ENCODE measurements at regions not wholly inside any gene's neighbourhood (a gene's known extent, or its start where the extent isn't known, plus 50 kb on each side); places are given as distances from the start of the nearest gene placed in this dataset.
"Not testable (repeated sequence)": the region's sequence is repeated elsewhere in the genome, so short reads cannot be mapped to it uniquely, and the experiment has no call there.

DNA sequence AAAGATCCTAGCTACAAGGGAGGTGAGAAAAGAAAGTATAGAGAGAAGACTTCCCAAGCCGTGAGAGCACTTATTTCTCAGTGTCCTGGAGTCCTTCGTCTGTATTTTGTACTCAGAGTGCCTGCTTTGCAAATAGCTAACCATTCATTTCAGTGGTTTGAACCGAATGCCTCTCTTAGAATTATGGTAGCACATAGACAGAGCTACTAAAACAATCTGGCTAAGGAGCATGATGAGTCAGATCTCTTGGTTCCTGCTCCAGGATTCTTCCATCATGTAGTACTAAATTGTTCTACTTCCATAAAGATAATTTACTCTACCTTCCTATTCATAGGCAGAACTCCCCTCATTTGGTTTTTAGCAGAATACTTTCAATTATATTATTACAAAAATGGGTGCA is 946.6 kb downstream of the STIM2 start:
- Histone ChIP-seq H3K36me3 (ENCODE audit: control insufficient read depth, insufficient read depth, low read length) (no peaks in the 10 kb centered on the region), H3K27me3 (ENCODE audit: control insufficient read depth, insufficient read depth, low read length) (no peaks in the 10 kb centered on the region), H3K4me3 (ENCODE audit: low read depth, low read length) (no peak overlapping the region)
- no peak for DNase-seq (ENCODE audit: low read depth)
- TF ChIP-seq, protein P1, sequence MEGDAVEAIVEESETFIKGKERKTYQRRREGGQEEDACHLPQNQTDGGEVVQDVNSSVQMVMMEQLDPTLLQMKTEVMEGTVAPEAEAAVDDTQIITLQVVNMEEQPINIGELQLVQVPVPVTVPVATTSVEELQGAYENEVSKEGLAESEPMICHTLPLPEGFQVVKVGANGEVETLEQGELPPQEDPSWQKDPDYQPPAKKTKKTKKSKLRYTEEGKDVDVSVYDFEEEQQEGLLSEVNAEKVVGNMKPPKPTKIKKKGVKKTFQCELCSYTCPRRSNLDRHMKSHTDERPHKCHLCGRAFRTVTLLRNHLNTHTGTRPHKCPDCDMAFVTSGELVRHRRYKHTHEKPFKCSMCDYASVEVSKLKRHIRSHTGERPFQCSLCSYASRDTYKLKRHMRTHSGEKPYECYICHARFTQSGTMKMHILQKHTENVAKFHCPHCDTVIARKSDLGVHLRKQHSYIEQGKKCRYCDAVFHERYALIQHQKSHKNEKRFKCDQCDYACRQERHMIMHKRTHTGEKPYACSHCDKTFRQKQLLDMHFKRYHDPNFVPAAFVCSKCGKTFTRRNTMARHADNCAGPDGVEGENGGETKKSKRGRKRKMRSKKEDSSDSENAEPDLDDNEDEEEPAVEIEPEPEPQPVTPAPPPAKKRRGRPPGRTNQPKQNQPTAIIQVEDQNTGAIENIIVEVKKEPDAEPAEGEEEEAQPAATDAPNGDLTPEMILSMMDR (IDR thresholded peaks at IDR 0.05; ENCODE audit: insufficient read depth, low read length, poor library complexity, severe bottlenecking) = no peak

DNA sequence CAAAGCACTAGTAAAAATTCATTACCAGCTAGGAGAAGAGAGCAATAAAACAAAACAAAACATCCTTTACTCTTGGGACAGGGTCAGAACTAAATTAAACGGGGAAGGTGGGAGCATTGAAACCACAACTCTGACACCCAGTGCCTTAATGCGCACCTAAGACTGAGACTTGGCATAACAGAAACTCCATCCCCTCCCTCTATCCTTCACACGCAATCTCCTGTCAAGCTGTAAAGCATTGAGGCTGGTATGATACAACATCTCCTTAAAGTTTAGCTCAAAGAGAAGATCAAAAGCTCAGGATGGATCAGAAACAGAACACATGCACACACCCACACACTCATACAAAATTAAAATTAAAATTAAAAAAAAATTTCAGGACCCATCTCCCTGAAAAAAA is 951.3 kb downstream of the STIM2 start:
- DNase-seq (ENCODE audit: low read depth) = no peak
- Histone ChIP-seq H3K4me3 (ENCODE audit: low read depth, low read length) (no peak overlapping the region), H3K27me3 (ENCODE audit: control insufficient read depth, insufficient read depth, low read length) (no peaks in the 10 kb centered on the region), H3K36me3 (ENCODE audit: control insufficient read depth, insufficient read depth, low read length) (no peaks in the 10 kb centered on the region)
- TF ChIP-seq, protein P1 (IDR thresholded peaks at IDR 0.05; ENCODE audit: insufficient read depth, low read length, poor library complexity, severe bottlenecking) = no peak

DNA sequence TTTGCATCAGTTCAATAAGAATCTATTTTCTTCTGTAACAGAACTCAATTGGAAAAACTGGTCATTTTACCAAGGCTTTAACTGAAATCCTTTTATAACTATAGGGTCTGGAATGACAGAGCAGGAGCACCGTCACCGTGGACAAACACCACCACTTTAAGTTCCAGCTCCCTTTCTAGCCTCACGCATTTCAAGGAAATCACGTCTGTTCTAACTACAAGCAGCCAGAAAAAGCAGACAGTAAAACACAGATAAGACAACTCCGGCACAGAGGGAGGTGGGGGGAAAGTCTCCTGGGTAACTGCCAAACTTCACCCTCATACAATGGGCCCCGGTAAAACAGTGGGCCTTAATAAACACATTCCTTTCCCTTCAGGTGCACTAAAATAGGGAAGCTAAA is 952.6 kb downstream of the STIM2 start:
- H3K4me3 ChIP-seq (ENCODE audit: low read depth, low read length); H3K27me3 ChIP-seq (ENCODE audit: control insufficient read depth, insufficient read depth, low read length); H3K36me3 ChIP-seq (ENCODE audit: control insufficient read depth, insufficient read depth, low read length); DNase-seq (ENCODE audit: low read depth): not testable (repeated sequence)

DNA sequence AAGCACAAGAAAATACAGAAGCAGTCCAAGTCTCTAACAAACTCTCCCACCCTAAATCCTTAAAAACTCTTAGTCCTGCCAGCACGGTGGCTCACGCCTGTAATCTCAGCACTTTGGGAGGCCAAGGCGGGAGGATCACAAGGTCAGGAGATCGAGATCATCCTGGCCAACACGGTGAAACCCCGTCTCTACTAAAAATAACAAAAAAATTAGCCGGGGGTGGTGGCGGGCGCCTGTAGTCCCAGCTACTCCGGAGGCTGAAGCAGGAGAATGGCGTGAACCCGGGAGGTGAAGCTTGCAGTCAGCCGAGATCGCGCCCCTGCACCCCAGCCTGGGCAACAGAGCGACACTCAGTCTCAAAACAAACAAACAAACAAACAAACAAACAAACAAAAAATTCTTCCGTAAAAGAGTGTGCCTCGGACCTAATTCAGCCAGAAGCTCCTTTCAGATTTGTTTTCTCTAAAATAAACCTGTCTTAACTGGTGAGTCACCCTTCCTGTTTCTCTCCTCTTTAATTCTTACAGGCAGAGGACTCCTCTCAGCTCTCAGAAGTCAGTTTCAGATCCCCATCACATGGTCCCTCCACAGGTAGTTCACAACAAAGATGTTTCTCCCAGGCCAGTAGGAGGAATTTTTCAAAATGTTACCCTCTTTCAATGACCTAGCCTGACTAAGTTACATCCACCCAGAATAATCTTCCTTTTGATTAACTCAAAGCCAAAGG is 953.2 kb downstream of the STIM2 start:
- not testable (repeated sequence) for DNase-seq (ENCODE audit: low read depth)

DNA sequence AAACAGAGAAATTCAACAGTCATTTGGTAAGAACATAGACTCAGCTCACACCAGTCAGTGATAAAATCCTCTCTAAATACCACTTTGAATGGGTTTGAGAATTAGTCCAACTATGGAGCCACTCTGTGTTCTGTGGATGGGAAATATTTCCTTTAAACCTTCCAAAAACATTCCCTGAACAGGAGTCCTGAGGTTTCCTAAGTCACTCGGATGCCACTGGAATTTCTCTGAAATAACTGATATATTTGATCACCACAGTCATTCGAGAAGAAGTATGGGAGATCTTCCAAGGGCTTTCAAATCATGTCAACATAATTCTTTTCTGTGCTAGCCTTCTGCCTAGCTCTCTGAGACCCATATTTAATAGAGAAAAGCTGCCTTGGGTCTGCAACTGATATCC is 958.6 kb downstream of the STIM2 start:
- TF ChIP-seq, protein P1 (IDR thresholded peaks at IDR 0.05; ENCODE audit: insufficient read depth, low read length, poor library complexity, severe bottlenecking) = no peak
- no peaks in the 10 kb centered on the region for H3K27me3 ChIP-seq (ENCODE audit: control insufficient read depth, insufficient read depth, low read length)
- no peak overlapping the region for H3K4me3 ChIP-seq (ENCODE audit: low read depth, low read length)
- H3K36me3 ChIP-seq (ENCODE audit: control insufficient read depth, insufficient read depth, low read length) = no peaks in the 10 kb centered on the region
- DNase-seq (ENCODE audit: low read depth) = no peak

More for the DNA sequence above, 953.2 kb downstream of the STIM2 start:
- H3K36me3 ChIP-seq (ENCODE audit: control insufficient read depth, insufficient read depth, low read length); H3K27me3 ChIP-seq (ENCODE audit: control insufficient read depth, insufficient read depth, low read length); H3K4me3 ChIP-seq (ENCODE audit: low read depth, low read length): not testable (repeated sequence)

DNA sequence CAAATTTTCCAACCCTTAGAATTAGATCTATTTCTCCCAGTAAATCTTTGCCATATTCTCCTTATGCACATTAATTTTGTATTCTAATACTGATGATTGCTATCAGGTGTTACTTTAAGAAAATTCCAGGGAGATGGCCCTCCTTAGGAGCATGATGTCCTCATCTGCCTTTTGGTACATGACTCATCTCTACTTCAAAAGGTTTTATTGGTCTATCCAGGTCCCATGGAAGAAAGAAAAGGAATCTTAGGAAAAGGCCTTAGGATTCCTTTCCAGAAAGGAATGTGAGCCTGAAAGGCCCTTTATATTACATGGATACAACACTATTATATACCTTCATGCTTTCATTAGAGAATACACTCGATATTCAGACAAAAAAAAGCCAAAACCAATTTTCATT is 968.2 kb downstream of the STIM2 start:
- no peak for DNase-seq (ENCODE audit: low read depth)
- TF ChIP-seq, protein P1 (IDR thresholded peaks at IDR 0.05; ENCODE audit: insufficient read depth, low read length, poor library complexity, severe bottlenecking) = no peak
- H3K36me3 ChIP-seq (ENCODE audit: control insufficient read depth, insufficient read depth, low read length) = no peaks in the 10 kb centered on the region
- H3K4me3 ChIP-seq (ENCODE audit: low read depth, low read length) = no peak overlapping the region
- no peaks in the 10 kb centered on the region for H3K27me3 ChIP-seq (ENCODE audit: control insufficient read depth, insufficient read depth, low read length)

DNA sequence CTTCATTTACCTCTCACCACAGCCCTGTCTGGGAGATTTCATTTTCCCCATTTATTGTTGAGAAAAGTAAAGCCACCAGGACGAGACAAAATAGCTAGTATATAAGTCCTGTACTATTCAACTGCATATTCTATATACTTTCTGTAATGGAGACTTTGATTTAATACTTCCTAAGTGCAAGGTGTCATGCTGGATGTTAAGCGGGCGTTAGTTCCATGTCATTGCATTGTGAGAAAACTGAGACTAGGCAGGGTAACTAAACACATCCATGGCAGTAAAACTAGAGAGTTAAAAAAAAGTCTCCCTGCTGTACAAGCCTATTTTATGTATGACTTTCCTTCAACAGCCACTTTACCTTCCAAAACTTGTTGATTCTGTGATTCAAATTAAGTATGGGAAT is 969.6 kb downstream of the STIM2 start:
- H3K27me3 ChIP-seq (ENCODE audit: control insufficient read depth, insufficient read depth, low read length) = no peaks in the 10 kb centered on the region
- TF ChIP-seq, protein P1 (IDR thresholded peaks at IDR 0.05; ENCODE audit: insufficient read depth, low read length, poor library complexity, severe bottlenecking) = no peak
- no peak overlapping the region for H3K4me3 ChIP-seq (ENCODE audit: low read depth, low read length)
- no peak for DNase-seq (ENCODE audit: low read depth)
- H3K36me3 ChIP-seq (ENCODE audit: control insufficient read depth, insufficient read depth, low read length) = no peaks in the 10 kb centered on the region
